GM12891 (cell line): ENCODE measurements at regions not wholly inside any gene's neighbourhood (a gene's known extent, or its start where the extent isn't known, plus 50 kb on each side); places are given as distances from the start of the nearest gene placed in this dataset.

Experiments
- DNase-seq: peaks from one replicate; pipeline ENCODE4 v3.0.0; 2011; ENCODE audit warnings: low spot score; ENCODE audit not compliant: insufficient read length
- FAIRE-seq: peaks from 2 replicates; lab custom pipeline; 2011; peaks lifted over from hg19 to GRCh38; lab: Jason Lieb, UNC
- POLR2A ChIP-seq: IDR thresholded peaks from 2 replicates; pipeline ENCODE4 v1.6.1; 2011; ENCODE audit warnings: low read depth, low read length, control low read depth
- POLR2AphosphoS5 ChIP-seq: IDR thresholded peaks from 2 replicates; pipeline ENCODE4 v1.6.1; 2011; ENCODE audit warnings: low read depth, low read length, control low read depth
- POU2F2 ChIP-seq: IDR thresholded peaks from 2 replicates; pipeline ENCODE4 v1.6.1; 2011; ENCODE audit warnings: low read depth, mild to moderate bottlenecking, control low read depth, low read length, moderate library complexity
- SPI1 ChIP-seq: IDR thresholded peaks from 2 replicates; pipeline ENCODE4 v1.6.1; 2011; ENCODE audit warnings: low read depth, low read length, control low read depth

- DNase-seq (no peak), FAIRE-seq (no peak)
- TF ChIP-seq POLR2AphosphoS5 = no peak
- no peak for TF ChIP-seq POU2F2
- no peak for TF ChIP-seq POLR2A
- no peak for TF ChIP-seq SPI1
These were observed 49.8 kb upstream of the OLIG2 start for GRCh38 chr21:32975811-32976431.
